ENCODE measurements at regions not wholly inside any gene's neighbourhood (a gene's known extent, or its start where the extent isn't known, plus 50 kb on each side); places are given as distances from the start of the nearest gene placed in this dataset.

DNA sequence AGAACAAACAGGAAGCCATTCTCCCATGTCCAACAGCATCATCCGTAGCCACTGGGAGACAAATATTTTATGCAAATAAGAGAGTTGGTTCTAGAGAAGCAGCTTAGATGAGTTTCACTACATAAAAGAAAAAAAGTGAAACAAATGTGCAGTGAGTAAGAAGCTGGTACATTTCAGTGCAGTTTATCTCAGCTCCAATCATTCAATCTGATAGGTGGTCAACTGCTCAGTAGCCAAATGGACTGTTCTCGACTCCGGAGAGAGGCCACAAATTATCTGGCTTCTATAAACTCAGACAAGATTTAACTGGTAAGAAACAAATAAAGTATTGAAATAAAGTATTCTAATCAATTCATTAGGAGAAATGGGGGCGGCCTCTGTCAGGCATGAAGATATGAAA is 68.3 kb downstream of the MAF start (continued):
- TF ChIP-seq, protein P1, sequence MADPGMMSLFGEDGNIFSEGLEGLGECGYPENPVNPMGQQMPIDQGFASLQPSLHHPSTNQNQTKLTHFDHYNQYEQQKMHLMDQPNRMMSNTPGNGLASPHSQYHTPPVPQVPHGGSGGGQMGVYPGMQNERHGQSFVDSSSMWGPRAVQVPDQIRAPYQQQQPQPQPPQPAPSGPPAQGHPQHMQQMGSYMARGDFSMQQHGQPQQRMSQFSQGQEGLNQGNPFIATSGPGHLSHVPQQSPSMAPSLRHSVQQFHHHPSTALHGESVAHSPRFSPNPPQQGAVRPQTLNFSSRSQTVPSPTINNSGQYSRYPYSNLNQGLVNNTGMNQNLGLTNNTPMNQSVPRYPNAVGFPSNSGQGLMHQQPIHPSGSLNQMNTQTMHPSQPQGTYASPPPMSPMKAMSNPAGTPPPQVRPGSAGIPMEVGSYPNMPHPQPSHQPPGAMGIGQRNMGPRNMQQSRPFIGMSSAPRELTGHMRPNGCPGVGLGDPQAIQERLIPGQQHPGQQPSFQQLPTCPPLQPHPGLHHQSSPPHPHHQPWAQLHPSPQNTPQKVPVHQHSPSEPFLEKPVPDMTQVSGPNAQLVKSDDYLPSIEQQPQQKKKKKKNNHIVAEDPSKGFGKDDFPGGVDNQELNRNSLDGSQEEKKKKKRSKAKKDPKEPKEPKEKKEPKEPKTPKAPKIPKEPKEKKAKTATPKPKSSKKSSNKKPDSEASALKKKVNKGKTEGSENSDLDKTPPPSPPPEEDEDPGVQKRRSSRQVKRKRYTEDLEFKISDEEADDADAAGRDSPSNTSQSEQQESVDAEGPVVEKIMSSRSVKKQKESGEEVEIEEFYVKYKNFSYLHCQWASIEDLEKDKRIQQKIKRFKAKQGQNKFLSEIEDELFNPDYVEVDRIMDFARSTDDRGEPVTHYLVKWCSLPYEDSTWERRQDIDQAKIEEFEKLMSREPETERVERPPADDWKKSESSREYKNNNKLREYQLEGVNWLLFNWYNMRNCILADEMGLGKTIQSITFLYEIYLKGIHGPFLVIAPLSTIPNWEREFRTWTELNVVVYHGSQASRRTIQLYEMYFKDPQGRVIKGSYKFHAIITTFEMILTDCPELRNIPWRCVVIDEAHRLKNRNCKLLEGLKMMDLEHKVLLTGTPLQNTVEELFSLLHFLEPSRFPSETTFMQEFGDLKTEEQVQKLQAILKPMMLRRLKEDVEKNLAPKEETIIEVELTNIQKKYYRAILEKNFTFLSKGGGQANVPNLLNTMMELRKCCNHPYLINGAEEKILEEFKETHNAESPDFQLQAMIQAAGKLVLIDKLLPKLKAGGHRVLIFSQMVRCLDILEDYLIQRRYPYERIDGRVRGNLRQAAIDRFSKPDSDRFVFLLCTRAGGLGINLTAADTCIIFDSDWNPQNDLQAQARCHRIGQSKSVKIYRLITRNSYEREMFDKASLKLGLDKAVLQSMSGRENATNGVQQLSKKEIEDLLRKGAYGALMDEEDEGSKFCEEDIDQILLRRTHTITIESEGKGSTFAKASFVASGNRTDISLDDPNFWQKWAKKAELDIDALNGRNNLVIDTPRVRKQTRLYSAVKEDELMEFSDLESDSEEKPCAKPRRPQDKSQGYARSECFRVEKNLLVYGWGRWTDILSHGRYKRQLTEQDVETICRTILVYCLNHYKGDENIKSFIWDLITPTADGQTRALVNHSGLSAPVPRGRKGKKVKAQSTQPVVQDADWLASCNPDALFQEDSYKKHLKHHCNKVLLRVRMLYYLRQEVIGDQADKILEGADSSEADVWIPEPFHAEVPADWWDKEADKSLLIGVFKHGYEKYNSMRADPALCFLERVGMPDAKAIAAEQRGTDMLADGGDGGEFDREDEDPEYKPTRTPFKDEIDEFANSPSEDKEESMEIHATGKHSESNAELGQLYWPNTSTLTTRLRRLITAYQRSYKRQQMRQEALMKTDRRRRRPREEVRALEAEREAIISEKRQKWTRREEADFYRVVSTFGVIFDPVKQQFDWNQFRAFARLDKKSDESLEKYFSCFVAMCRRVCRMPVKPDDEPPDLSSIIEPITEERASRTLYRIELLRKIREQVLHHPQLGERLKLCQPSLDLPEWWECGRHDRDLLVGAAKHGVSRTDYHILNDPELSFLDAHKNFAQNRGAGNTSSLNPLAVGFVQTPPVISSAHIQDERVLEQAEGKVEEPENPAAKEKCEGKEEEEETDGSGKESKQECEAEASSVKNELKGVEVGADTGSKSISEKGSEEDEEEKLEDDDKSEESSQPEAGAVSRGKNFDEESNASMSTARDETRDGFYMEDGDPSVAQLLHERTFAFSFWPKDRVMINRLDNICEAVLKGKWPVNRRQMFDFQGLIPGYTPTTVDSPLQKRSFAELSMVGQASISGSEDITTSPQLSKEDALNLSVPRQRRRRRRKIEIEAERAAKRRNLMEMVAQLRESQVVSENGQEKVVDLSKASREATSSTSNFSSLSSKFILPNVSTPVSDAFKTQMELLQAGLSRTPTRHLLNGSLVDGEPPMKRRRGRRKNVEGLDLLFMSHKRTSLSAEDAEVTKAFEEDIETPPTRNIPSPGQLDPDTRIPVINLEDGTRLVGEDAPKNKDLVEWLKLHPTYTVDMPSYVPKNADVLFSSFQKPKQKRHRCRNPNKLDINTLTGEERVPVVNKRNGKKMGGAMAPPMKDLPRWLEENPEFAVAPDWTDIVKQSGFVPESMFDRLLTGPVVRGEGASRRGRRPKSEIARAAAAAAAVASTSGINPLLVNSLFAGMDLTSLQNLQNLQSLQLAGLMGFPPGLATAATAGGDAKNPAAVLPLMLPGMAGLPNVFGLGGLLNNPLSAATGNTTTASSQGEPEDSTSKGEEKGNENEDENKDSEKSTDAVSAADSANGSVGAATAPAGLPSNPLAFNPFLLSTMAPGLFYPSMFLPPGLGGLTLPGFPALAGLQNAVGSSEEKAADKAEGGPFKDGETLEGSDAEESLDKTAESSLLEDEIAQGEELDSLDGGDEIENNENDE (IDR thresholded peaks at IDR 0.05; ENCODE audit: insufficient replicate concordance, low read length): no peak
- TF ChIP-seq RFX5 (IDR thresholded peaks at IDR 0.05; ENCODE audit: borderline replicate concordance, low read depth, low read length) (no peak), ZNF274 (IDR thresholded peaks at IDR 0.05; ENCODE audit: borderline replicate concordance, extremely low read depth, low read length) (no peak), CBX8 (IDR thresholded peaks at IDR 0.05; ENCODE audit: borderline replicate concordance, low read depth, low read length) (no peak), BACH1 (IDR thresholded peaks at IDR 0.05; ENCODE audit: low read length) (no peak)

Data from H1 (cell line).